ENCODE measurements at regions not wholly inside any gene's neighbourhood (a gene's known extent, or its start where the extent isn't known, plus 50 kb on each side); places are given as distances from the start of the nearest gene placed in this dataset.

- Mint-ChIP-seq H3K4me3 (ENCODE audit: low read depth, unreplicated experiment) (no peak overlapping the region), H3K27me3 (ENCODE audit: unreplicated experiment) (no peaks in the 10 kb centered on the region), H3K9me3 (ENCODE audit: low read depth, unreplicated experiment) (no peaks in the 10 kb centered on the region), H3K4me1 (ENCODE audit: low read depth, unreplicated experiment) (no peaks in the 10 kb centered on the region), H3K36me3 (ENCODE audit: insufficient read depth, unreplicated experiment) (no peaks in the 10 kb centered on the region), H3K27ac (ENCODE audit: unreplicated experiment) (no peak overlapping the region)
- no TSS peak for BruUV-seq (replicated peaks)
- DNase-seq, result no peak
- TF ChIP-seq CTCF (IDR thresholded peaks at IDR 0.05; ENCODE audit: unreplicated experiment), result no peak
- CTCF ChIA-PET, result no interaction called here
- intact Hi-C loops (cut with micrococcal nuclease; ENCODE audit: unreplicated experiment), result loop anchor here (10.0 kb wide), 1 partner anchor 59 kb away; no protein-coding TSS in a partner anchor
Observed at GRCh38 chr3:94784274-94784673, 721.4 kb downstream of the NSUN3 start.

- Mint-ChIP-seq H3K9me3 (ENCODE audit: low read depth, unreplicated experiment) (no peaks in the 10 kb centered on the region), H3K27me3 (ENCODE audit: unreplicated experiment) (no peaks in the 10 kb centered on the region), H3K4me3 (ENCODE audit: low read depth, unreplicated experiment) (no peak overlapping the region), H3K4me1 (ENCODE audit: low read depth, unreplicated experiment) (no peaks in the 10 kb centered on the region), H3K36me3 (ENCODE audit: insufficient read depth, unreplicated experiment) (no peaks in the 10 kb centered on the region), H3K27ac (ENCODE audit: unreplicated experiment) (no peak overlapping the region)
- no peak for DNase-seq
- no peak for TF ChIP-seq CTCF (IDR thresholded peaks at IDR 0.05; ENCODE audit: unreplicated experiment)
- intact Hi-C loops (cut with micrococcal nuclease; ENCODE audit: unreplicated experiment), result loop anchor here (10.0 kb wide), 1 partner anchor 62 kb away; no protein-coding TSS in a partner anchor
- CTCF ChIA-PET, result interaction anchor here (0.7 kb wide), 3 partner anchors 10 to 677 kb away, joined by 3 to 7 read pairs (median 3); no protein-coding TSS in a partner anchor
- no TSS peak for BruUV-seq (replicated peaks)
Observed at GRCh38 chr3:94787066-94787465, 724.2 kb downstream of the NSUN3 start.

GRCh38 chr3:94787734-94788270 is 724.9 kb downstream of the NSUN3 start:
- intact Hi-C loops (cut with micrococcal nuclease; ENCODE audit: unreplicated experiment), result loop anchor here (10.0 kb wide), 1 partner anchor 63 kb away; no protein-coding TSS in a partner anchor
- CTCF ChIA-PET, result interaction anchor here (0.7 kb wide), 1 partner anchor 11 kb away, joined by 7 read pairs; no protein-coding TSS in a partner anchor
- no peak for TF ChIP-seq CTCF (IDR thresholded peaks at IDR 0.05; ENCODE audit: unreplicated experiment)
- Mint-ChIP-seq H3K36me3 (ENCODE audit: insufficient read depth, unreplicated experiment) (no peaks in the 10 kb centered on the region), H3K4me3 (ENCODE audit: low read depth, unreplicated experiment) (no peak overlapping the region), H3K27ac (ENCODE audit: unreplicated experiment) (no peak overlapping the region), H3K9me3 (ENCODE audit: low read depth, unreplicated experiment) (no peaks in the 10 kb centered on the region), H3K4me1 (ENCODE audit: low read depth, unreplicated experiment) (no peaks in the 10 kb centered on the region), H3K27me3 (ENCODE audit: unreplicated experiment) (no peaks in the 10 kb centered on the region)
- BruUV-seq (replicated peaks), result no TSS peak
- no peak for DNase-seq

GRCh38 chr3:94794563-94794962 is 731.7 kb downstream of the NSUN3 start:
- H3K9me3 Mint-ChIP-seq (ENCODE audit: low read depth, unreplicated experiment), result no peaks in the 10 kb centered on the region
- H3K27ac Mint-ChIP-seq (ENCODE audit: unreplicated experiment), result no peak overlapping the region
- no peaks in the 10 kb centered on the region for H3K27me3 Mint-ChIP-seq (ENCODE audit: unreplicated experiment)
- CTCF ChIA-PET, result no interaction called here
- intact Hi-C loops (cut with micrococcal nuclease; ENCODE audit: unreplicated experiment), result no loop called here
- no peak for DNase-seq
- no peak for TF ChIP-seq CTCF (IDR thresholded peaks at IDR 0.05; ENCODE audit: unreplicated experiment)
- no peaks in the 10 kb centered on the region for H3K4me1 Mint-ChIP-seq (ENCODE audit: low read depth, unreplicated experiment)
- no peak overlapping the region for H3K4me3 Mint-ChIP-seq (ENCODE audit: low read depth, unreplicated experiment)
- no TSS peak for BruUV-seq (replicated peaks)
- no peaks in the 10 kb centered on the region for H3K36me3 Mint-ChIP-seq (ENCODE audit: insufficient read depth, unreplicated experiment)
